Epithelial cell of esophagus (primary cell): ENCODE measurements at regions not wholly inside any gene's neighbourhood (a gene's known extent, or its start where the extent isn't known, plus 50 kb on each side); places are given as distances from the start of the nearest gene placed in this dataset.

Experiments used
- DNase-seq: peaks from one replicate; pipeline ENCODE4 v3.0.0; 2010; ENCODE audit warnings: low read depth
- H3K4me3 ChIP-seq: 2 replicates; pipeline ENCODE4 v1.5.1; 2011; ENCODE audit warnings: mild to moderate bottlenecking, low read length, control low read depth
- TF ChIP-seq, protein P1 (sequence below): IDR thresholded peaks from 2 replicates; pipeline ENCODE4 v1.5.1; 2011; ENCODE audit warnings: low read depth, mild to moderate bottlenecking, low read length, control low read depth, inconsistent platforms; ENCODE audit not compliant: insufficient read depth; ENCODE audit errors: missing control alignments

DNA sequence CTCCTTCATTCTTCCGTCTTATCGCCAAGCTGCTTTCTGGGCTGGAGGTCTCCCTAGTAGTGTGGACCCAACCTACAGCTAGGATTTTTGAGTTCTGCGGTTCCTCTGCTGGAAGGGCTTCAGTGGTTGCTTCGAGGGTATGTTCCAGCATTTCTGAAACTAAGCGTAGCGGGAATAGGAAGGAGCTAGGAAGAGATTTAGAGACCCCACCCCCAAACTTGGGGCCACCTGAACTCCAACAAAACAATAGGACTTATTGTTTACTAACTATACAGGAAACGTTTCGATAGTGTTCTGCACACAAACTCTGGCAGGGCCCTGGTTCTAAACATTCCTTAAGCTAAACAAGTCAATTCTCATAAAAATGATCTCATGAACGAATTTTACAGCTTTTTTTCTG, 346.7 kb downstream of the PLK2 start:
- DNase-seq, result no peak
- TF ChIP-seq, protein P1, sequence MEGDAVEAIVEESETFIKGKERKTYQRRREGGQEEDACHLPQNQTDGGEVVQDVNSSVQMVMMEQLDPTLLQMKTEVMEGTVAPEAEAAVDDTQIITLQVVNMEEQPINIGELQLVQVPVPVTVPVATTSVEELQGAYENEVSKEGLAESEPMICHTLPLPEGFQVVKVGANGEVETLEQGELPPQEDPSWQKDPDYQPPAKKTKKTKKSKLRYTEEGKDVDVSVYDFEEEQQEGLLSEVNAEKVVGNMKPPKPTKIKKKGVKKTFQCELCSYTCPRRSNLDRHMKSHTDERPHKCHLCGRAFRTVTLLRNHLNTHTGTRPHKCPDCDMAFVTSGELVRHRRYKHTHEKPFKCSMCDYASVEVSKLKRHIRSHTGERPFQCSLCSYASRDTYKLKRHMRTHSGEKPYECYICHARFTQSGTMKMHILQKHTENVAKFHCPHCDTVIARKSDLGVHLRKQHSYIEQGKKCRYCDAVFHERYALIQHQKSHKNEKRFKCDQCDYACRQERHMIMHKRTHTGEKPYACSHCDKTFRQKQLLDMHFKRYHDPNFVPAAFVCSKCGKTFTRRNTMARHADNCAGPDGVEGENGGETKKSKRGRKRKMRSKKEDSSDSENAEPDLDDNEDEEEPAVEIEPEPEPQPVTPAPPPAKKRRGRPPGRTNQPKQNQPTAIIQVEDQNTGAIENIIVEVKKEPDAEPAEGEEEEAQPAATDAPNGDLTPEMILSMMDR, result no peak
- H3K4me3 ChIP-seq, result no peak overlapping the region

DNA sequence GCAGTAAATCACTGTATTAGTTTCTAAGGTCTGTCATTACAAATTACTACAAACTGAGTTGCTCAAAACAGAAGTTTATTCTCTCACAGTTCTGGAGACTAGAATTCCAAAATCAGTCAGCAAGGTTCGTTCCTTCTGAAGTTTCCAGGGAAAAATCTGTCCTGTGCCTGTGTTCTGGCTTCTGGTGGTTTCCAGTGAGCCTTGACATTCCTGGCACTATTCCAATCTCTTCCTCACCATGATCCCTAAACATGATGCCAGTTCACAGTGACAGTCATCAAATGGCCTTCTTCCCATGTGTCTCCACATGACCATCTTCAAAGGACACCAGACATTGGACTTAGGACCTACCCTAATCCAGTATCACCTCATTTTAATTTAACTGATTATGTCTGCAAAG, 351.4 kb downstream of the PLK2 start:
- H3K4me3 ChIP-seq, result no peak overlapping the region
- no peak for DNase-seq
- TF ChIP-seq, protein P1, result no peak

DNA sequence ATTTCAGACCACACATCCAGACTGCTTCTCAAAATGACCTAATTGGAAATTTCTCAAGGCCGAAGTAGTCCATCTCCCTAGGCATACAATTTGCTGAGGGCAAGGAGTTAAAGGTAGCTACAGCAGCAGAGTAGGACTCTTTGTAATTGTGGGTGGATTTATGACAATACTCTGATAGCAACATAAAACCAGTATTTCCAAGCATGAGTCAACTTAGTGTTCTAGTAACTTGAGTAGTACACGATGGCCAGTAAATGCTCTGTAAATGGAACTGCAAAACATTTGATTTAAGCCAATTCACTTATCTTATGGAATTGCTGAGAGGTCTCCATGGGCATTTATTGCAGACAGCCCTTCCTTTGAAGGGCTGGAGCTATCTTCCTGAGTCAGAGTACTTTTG, 352.2 kb downstream of the PLK2 start:
- TF ChIP-seq, protein P1, result no peak
- no peak overlapping the region for H3K4me3 ChIP-seq
- DNase-seq, result peak; percentile 67

DNA sequence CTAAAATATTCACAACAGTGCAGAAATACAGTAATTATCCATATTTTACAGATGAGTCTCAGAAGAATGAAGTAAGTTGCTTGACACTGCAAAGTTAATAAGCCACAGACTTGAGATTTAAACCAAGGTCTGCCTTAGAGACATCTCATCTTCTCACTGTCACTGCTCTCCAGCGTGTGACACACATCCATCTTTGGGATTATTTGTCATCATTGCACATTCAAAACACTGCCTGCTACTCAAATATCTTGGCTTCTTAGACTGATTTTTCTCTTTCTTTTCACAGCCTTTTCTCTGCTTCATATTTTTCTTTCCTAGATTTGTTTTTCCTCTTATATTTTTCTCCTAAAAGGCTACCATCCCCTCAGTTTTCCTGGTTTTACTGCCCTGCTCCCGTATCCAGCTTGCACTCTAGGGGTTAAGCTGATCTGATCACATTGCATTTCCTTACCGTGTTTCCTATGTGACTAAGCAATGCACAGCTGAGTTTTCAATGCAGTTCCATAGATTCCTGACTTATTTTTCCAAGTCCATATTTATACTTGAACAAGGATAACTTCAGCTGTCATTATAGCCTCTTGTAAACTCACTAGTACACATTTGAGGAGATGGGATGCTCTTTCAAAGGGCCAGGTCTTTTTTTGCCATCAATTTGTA, 353.0 kb downstream of the PLK2 start:
- TF ChIP-seq, protein P1, result no peak
- no peak overlapping the region for H3K4me3 ChIP-seq

DNA sequence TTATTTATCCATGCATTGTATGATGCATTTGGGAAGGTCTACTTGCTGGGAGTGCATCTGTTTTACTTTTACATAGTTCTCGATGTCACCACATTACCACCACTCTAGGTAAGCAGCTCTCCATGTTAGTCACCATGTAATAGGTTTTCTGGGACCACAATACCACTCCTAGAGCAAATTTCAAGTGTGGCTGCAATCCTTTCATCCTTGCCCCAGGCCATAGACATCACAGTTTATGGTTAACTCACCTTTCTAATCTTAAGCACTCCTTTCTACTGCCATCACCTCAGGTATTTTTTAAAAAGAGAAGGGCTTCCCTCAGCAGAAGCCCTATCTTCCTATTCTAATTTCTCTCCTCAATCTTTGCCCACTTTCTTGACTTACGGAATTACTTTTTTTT, 354.1 kb downstream of the PLK2 start:
- TF ChIP-seq, protein P1, result no peak
- DNase-seq, result no peak
- no peak overlapping the region for H3K4me3 ChIP-seq

More for the DNA sequence above, 353.0 kb downstream of the PLK2 start:
- no peak for DNase-seq

DNA sequence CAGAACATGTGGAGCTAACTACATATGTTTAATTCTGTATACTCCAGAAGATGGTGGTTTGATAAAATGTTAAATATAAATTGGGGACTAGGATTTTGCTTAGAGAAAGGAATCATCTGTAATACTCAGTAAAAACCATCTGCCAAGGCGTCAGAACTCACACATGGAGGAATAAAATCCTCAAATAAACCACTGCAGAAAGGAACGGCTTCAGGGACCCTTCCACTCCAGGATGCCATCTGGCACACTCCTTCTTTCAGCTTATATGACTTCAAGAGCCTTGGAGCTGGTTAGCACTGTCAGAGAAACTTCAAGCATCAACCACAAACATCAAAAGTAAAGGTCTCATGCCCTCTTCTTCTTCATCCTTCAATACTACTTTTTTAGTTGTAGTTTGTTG, 360.6 kb downstream of the PLK2 start:
- TF ChIP-seq, protein P1, result no peak
- no peak overlapping the region for H3K4me3 ChIP-seq
- DNase-seq, result no peak

DNA sequence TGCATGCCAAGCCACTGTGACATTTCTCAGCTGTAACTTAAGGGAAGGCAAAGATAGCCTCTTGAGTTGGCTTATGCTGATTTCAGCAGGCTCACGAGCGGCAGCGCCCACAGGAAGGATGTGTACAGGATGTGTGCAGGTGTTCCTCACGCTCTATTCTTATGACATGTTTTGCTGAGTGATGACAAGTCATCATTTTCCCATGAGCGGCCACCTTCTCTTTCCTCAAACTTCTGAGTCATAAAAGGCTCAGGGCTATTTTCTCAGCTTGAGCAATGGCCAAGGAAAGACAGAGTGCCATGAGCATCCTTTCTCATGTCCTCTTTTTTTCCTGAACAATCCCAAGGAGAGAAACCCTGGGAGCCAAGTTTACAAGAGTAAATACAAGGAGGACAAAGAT, 365.9 kb downstream of the PLK2 start:
- peak; percentile 98 for DNase-seq
- H3K4me3 ChIP-seq, result no peak overlapping the region
- TF ChIP-seq, protein P1, result no peak
